Suppressor macrophage treated with lipopolysaccharide for 1 hour (primary cell): ENCODE measurements at regions not wholly inside any gene's neighbourhood (a gene's known extent, or its start where the extent isn't known, plus 50 kb on each side); places are given as distances from the start of the nearest gene placed in this dataset.

Source experiments
- DNase-seq, 3 donors: peaks; one replicate each; pipeline ENCODE4 v3.0.0-alpha.2; 2020 to 2022

- DNase-seq: no peak
These were observed 103.3 kb upstream of the EPHA4 start for GRCh38 chr2:221675201-221675908.

- no peak for DNase-seq
These were observed 102.3 kb upstream of the EPHA4 start for GRCh38 chr2:221674446-221674845.

DNA sequence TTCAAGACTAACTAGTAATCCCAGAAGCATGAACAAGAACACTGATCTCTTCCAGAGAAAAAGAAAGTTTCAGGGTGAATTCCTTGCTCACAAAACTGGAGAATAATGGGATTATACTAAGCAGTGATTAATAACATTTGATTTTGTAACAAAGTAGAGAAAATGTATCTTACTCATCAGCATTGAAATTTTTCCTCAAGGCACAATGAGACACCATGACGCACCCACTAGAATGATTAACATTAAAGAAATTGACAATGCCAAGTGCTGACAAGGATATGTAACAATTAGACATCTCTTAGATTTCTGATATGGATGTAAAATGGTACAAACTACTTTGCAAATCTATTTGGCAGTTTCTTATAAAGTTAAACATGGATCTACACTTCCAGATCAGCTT, 101.1 kb upstream of the EPHA4 start:
- DNase-seq: no peak

- DNase-seq: no peak
These were observed 99.4 kb upstream of the EPHA4 start for GRCh38 chr2:221671515-221671914.

DNA sequence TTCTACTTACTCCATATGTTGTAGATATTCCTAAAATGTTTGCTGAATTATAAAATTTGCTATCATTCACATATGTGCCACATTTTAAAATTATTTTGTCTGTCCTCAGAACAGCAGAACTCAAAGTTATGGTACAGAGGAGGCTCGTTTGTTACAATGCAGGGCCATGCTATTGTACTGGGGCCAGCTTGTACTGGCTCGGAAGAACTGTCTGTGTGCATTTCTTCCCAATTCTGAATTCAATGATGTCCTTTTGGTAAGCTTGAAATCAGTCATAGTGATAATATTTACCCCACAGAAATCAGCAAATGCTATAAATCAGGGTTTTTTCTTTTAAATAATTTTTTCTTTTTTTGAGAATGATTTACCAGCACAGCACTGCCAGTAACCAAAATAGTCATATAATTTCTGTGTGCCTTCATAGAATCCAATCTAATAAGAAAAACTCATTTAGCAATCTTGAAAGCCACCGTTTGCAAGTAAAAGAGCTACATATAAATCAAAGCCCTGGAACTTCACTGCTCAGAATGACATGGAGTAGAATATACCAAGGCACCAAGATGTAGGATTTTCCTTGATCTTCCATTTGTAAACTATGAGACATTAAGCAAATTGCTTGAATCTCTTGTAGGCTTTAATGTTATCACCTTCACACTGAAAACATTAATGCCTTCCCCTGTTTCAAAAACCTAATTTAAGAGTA, 90.7 kb upstream of the EPHA4 start:
- DNase-seq: no peak

- DNase-seq: no peak
These were observed 85.7 kb upstream of the EPHA4 start for GRCh38 chr2:221657806-221658205.

DNA sequence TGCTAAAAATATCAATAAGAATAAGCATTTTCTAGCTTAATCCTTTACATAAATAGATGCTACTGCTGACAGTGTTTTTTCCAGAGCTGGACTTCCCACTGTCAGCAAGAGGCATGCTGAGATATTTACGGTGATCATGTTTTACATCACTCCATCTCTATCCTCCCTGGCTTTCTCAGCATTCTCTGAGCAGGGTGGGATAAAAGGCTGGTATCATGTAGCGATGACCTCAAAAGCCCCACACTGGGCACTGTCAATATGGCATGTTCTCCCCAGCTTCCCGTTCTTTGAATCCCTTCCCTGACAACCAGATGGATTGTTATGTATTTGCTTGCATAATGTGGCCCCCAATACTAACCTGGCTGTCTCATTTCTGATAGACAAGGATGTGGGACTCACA, 83.2 kb upstream of the EPHA4 start:
- no peak for DNase-seq

DNA sequence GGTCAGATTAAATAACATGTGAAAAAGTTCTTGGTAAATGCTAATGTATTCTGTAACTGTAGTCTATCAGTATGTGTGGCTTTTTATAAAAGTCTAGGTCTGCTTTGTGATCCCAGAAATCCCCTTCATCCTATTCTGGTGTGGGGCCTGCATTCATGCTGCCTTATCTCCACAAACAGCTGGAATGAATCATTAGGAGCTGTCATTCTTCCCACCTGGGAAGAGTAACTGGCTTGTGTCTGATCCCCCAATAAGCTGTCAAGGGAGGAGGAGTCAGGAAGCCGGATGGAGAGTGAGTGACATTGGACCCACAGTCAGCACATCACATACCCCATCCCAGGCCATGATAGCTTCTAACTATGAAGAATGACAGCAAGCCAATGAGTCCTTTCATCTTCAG, 81.1 kb upstream of the EPHA4 start:
- no peak for DNase-seq

GRCh38 chr2:221649051-221649775, 77.1 kb upstream of the EPHA4 start:
- no peak for DNase-seq

GRCh38 chr2:221642447-221642846, 70.3 kb upstream of the EPHA4 start:
- DNase-seq: no peak

GRCh38 chr2:221641181-221641871, 69.2 kb upstream of the EPHA4 start:
- DNase-seq: no peak

- DNase-seq: no peak
These were observed 68.6 kb upstream of the EPHA4 start for GRCh38 chr2:221640686-221641085.

- DNase-seq: no peak
These were observed 65.7 kb upstream of the EPHA4 start for GRCh38 chr2:221637851-221638250.

DNA sequence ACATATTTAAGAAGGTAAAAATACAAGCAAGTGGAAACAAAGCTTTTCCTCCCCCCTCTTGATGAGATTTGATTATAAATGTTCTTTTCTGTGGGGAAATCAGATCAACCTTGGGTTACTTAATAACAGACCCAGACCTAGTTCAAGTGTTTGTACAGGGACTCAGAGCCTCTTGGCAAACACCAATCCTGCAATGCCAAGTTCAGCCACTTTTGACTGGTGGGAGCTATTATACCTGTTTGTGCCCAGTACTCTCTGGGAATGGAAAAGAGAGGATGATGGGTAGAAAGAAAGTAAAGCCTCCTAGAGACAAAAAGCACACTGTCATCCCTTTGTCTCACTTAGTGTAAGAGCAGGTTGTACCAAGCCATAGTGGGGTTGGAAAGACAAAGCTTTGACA, 63.8 kb upstream of the EPHA4 start:
- DNase-seq: no peak

- DNase-seq: no peak
These were observed 57.4 kb upstream of the EPHA4 start for GRCh38 chr2:221629468-221629867.

- no peak for DNase-seq
These were observed 52.4 kb upstream of the EPHA4 start for GRCh38 chr2:221624475-221624874.
